Stomach (tissue), 4 donors: ENCODE measurements at regions not wholly inside any gene's neighbourhood (a gene's known extent, or its start where the extent isn't known, plus 50 kb on each side); places are given as distances from the start of the nearest gene placed in this dataset.

Experiments
- CTCF ChIP-seq, 7 experiments: fragments of 450-650 bp in 4 of 7; fragments of 200-600 bp in 3 of 7; sonication (generic) in 3 of 7; IDR thresholded peaks; one replicate each; pipeline ENCODE4 v1.5.1; 2016 to 2019; ENCODE audit warnings: antibody characterized with exemption in 7 of 7, control low read depth in 2 of 7, mild to moderate bottlenecking in 1 of 7
- POLR2A ChIP-seq, 4 donors: fragments of 450-650 bp; IDR thresholded peaks; one replicate each; pipeline ENCODE4 v1.6.1; 2016; ENCODE audit warnings: antibody characterized with exemption in 4 of 4, control low read depth in 2 of 4, mild to moderate bottlenecking in 1 of 4, moderate library complexity in 1 of 4
- POLR2AphosphoS5 ChIP-seq, 3 donors: sonication (generic); formaldehyde crosslinking; IDR thresholded peaks; one replicate each; pipeline ENCODE4 v1.6.1; 2016; ENCODE audit warnings: antibody characterized with exemption in 3 of 3

DNA sequence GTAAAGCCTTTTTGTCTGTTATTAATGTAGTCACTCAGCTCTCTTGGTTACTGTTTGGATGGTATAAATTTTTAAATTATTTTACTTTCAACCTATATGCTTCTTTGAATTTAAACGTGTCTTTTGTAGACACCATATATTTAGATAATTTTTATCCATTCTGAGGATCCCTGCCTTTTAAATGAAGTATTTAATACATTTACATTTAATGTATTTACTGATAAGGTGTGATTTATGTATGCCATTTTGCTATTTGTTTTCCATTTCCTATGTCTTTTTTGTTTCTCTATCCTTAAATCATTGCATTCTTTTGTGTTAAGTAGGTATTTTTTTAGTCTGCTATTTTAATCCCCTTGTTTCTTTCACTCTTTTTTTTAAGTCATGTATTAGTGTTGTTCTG, 238.0 kb downstream of the RAB28 start:
- TF ChIP-seq CTCF (IDR thresholded peaks at IDR 0.05) = no peak
- TF ChIP-seq POLR2A (IDR thresholded peaks at IDR 0.05) = no peak
- TF ChIP-seq POLR2AphosphoS5 (IDR thresholded peaks at IDR 0.05) = no peak
